HG02759 (cell line): ENCODE measurements at regions not wholly inside any gene's neighbourhood (a gene's known extent, or its start where the extent isn't known, plus 50 kb on each side); places are given as distances from the start of the nearest gene placed in this dataset.
A peak's percentile ranks its signal among the peaks of the same experiment; 100 is the strongest.

Source experiments
- ATAC-seq: cut with Tn5 transposase; IDR thresholded peaks from one replicate; pipeline ENCODE4 v1.9.1; 2021; ENCODE audit warnings: mild to moderate bottlenecking, moderate library complexity; ENCODE audit not compliant: unreplicated experiment

GRCh38 chr3:5270666-5271371, 83.3 kb downstream of the EDEM1 start:
- no peak for ATAC-seq

GRCh38 chr3:5271372-5271683, 83.8 kb downstream of the EDEM1 start:
- no peak for ATAC-seq

GRCh38 chr3:5272387-5272786, 84.9 kb downstream of the EDEM1 start:
- ATAC-seq = no peak

GRCh38 chr3:5274091-5274490, 86.6 kb downstream of the EDEM1 start:
- no peak for ATAC-seq

GRCh38 chr3:5275529-5275928, 88.0 kb downstream of the EDEM1 start:
- ATAC-seq = no peak

DNA sequence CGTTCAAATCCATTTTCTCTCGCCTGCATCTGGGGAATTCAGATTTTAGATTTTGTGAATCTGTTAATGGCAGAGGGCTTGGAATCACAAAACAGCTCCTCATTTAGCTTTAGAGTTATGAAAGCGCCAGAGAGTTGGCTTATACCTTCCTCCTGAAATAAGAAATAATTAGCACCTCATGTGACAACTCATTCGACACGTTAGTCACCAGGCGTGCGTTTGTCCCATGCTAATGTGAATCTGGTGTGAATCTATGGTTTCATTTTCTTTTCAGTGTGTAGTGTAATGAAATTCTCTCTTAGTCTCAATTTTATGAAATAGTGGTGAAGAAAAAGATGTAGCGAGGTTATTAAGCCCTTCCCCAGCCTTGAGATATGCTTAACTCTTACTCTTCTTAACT, 89.4 kb downstream of the EDEM1 start:
- ATAC-seq = no peak

GRCh38 chr3:5277612-5278236, 90.2 kb downstream of the EDEM1 start:
- no peak for ATAC-seq

GRCh38 chr3:5278666-5279065, 91.2 kb downstream of the EDEM1 start:
- ATAC-seq = no peak

- ATAC-seq = no peak
These were observed 95.2 kb downstream of the EDEM1 start for GRCh38 chr3:5282703-5283102.

- ATAC-seq = no peak
These were observed 97.9 kb downstream of the EDEM1 start for GRCh38 chr3:5285439-5285838.

GRCh38 chr3:5290915-5291314, 103.4 kb downstream of the EDEM1 start:
- ATAC-seq = no peak

- no peak for ATAC-seq
These were observed 105.0 kb downstream of the EDEM1 start for GRCh38 chr3:5292512-5292911.

GRCh38 chr3:5293207-5293606, 105.7 kb downstream of the EDEM1 start:
- ATAC-seq = no peak

DNA sequence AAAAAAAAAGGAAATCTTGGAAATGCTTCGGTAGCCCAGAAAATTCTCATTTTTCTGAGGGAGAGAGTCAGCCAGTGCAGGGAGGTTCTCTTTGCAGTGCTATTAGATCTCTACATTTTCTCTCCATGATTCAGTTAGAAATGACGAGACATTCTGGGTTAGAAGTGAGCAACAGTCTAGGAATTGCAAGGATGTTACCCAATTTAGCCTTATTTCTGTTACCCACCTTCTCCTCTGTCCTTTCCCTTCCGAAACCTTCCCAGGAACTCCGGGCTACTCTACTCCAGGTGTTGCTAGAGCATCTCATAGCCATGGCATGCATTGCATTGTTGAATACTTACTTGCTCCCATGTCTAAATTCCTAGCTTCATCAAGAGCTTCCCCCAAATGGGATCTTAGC, 106.8 kb downstream of the EDEM1 start:
- no peak for ATAC-seq

DNA sequence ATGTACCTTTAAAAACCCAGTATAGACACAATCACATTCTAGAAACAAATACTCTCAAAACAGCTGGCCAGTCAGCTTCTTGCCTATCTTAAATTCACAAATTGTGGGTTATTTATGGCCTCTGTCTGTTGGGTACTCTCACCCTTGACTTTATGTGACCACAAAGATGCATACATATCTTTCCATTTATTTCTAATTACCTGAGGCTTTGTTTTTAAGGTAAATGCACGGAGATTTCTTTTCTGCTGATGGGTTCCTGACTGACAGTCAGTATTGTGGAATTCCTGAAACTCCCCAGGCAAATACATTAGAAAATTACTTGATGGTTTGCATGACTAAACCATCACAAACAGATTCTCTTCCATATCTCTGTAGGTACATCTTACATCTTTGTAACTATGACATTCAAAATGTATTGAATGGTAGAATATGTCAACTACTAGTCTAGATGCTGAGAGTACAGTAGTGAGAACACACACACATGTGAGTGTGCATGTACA, 107.7 kb downstream of the EDEM1 start:
- no peak for ATAC-seq

DNA sequence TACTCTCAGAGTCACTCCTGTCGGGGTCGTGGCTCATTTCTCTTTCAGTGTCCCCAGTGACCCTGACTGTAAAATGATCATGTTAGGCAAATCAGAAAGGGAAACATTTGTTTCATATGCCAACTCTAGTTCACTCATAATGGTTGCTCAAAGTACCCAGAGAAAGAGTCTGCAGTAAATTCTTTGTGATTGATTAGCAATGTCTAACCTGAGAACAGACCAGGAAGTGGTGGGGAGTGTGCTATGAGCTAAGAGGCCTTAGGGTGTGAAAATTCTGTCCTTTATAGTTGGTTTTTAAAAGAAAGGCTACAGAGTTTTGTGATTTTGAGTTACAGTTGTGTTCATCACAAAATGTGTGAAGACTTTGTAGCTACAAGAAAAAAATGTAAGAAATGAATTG, 108.9 kb downstream of the EDEM1 start:
- no peak for ATAC-seq

GRCh38 chr3:5297895-5298294, 110.4 kb downstream of the EDEM1 start:
- ATAC-seq = peak; percentile 20

GRCh38 chr3:5298453-5298852, 110.9 kb downstream of the EDEM1 start:
- ATAC-seq = peak; percentile 97

GRCh38 chr3:5299161-5299560, 111.7 kb downstream of the EDEM1 start:
- ATAC-seq = no peak

GRCh38 chr3:5300638-5301037, 113.1 kb downstream of the EDEM1 start:
- no peak for ATAC-seq

DNA sequence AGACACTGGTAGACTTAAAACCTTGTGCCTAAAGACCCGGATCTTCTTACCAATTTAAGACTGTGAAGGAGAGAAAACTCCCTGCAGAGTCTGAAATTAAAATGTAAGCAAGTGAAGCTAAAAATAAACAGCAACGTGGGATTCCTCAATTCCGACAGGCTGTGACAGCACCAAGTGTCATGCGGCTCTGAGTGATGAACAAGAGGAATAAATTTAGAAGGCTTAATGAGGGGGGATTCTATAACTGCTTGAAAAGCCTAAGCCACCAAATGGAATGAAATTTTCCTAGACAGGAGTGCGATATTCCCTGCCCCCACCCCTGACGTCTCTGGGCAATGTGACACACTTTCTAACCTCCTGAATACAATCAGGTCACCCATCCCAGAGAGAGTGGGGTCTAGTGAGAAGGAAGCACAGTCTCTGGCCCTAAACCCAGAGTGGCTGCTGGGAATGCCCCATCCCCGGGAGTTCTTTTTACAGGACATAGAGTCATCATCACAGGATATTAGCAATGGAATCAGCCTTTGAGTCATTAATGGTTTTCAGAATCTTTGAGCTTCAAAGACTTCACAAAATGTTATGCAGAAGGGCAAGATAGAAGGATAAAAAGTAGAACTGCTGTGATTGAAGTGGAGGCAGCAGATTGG, 114.3 kb downstream of the EDEM1 start:
- ATAC-seq = no peak

DNA sequence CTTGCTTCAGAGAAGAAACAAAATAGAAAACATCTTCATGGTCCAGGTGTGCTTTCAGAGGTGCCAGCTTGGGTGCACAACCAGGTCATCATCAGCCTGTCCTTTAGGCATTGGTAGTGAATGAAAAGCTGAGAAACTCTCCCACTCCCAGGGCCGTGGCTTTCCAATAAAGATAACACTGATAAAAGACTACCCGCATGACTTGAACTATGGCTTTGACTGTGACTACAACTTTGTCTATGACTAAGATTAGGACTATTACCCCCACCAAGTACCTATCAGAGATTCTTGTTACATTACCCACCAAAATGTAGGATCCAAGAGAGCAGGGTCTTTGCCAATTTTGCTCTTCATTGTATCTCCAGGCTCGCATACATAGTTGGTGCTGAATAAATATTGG, 115.2 kb downstream of the EDEM1 start:
- no peak for ATAC-seq
